Muscle layer of duodenum (tissue), 2 donors: ENCODE measurements at regions not wholly inside any gene's neighbourhood (a gene's known extent, or its start where the extent isn't known, plus 50 kb on each side); places are given as distances from the start of the nearest gene placed in this dataset.
A peak's percentile ranks its signal among the peaks of the same experiment; 100 is the strongest.

Source experiments
- H3K27ac ChIP-seq: one replicate; pipeline ENCODE4 v1.7.0; 2013; ENCODE audit warnings: mild to moderate bottlenecking, low read length
- H3K27me3 ChIP-seq: one replicate; pipeline ENCODE4 v1.7.0; 2013; ENCODE audit warnings: low read depth, mild to moderate bottlenecking, control low read depth, low read length
- H3K36me3 ChIP-seq, 2 donors: one replicate each; pipeline ENCODE4 v1.7.0; 2013; ENCODE audit warnings: low read length in 2 of 2, control low read depth in 1 of 2, mild to moderate bottlenecking in 1 of 2; ENCODE audit not compliant: insufficient read depth in 2 of 2, control insufficient read depth in 1 of 2
- H3K4me1 ChIP-seq, 2 donors: one replicate each; pipeline ENCODE4 v1.7.0; 2013; ENCODE audit warnings: low read length in 2 of 2, mild to moderate bottlenecking in 2 of 2, control low read depth in 1 of 2, moderate library complexity in 1 of 2; ENCODE audit not compliant: insufficient read depth in 2 of 2, control insufficient read depth in 1 of 2
- H3K4me3 ChIP-seq, 2 donors: one replicate each; pipeline ENCODE4 v1.7.0; 2013; ENCODE audit warnings: low read length in 2 of 2, low read depth in 1 of 2, mild to moderate bottlenecking in 1 of 2
- H3K9me3 ChIP-seq, 2 donors: one replicate each; pipeline ENCODE4 v1.7.0; 2013; ENCODE audit warnings: low read length in 2 of 2, control low read depth in 1 of 2, mild to moderate bottlenecking in 1 of 2; ENCODE audit not compliant: control insufficient read depth in 1 of 2
- donor health status: healthy.

GRCh38 chr9:89991204-89991790, 386.5 kb downstream of the GADD45G start:
- Histone ChIP-seq H3K4me3 (no peak overlapping the region), H3K4me1 (peaks cover 10 to 15% of the 10 kb centered on the region in 2 donors), H3K36me3 (no peaks in the 10 kb centered on the region), H3K27me3 (no peaks in the 10 kb centered on the region), H3K9me3 (no peaks in the 10 kb centered on the region), H3K27ac (no peak overlapping the region)

GRCh38 chr9:89992326-89993198, 387.8 kb downstream of the GADD45G start:
- Histone ChIP-seq H3K9me3 (no peaks in the 10 kb centered on the region), H3K4me1 (peaks cover 10 to 15% of the 10 kb centered on the region in 2 donors), H3K27me3 (no peaks in the 10 kb centered on the region), H3K4me3 (no peak overlapping the region), H3K27ac (no peak overlapping the region), H3K36me3 (no peaks in the 10 kb centered on the region)

GRCh38 chr9:89993678-89994630, 389.1 kb downstream of the GADD45G start:
- H3K36me3 ChIP-seq = no peaks in the 10 kb centered on the region
- no peak overlapping the region for H3K27ac ChIP-seq

GRCh38 chr9:89994988-89995613, 390.3 kb downstream of the GADD45G start:
- Histone ChIP-seq H3K27me3 (no peaks in the 10 kb centered on the region), H3K4me3 (no peak overlapping the region), H3K4me1 (peaks cover 16 to 25% of the 10 kb centered on the region in 2 donors), H3K9me3 (no peaks in the 10 kb centered on the region), H3K36me3 (no peaks in the 10 kb centered on the region), H3K27ac (no peak overlapping the region)

More at GRCh38 chr9:89993678-89994630, 389.1 kb downstream of the GADD45G start:
- Histone ChIP-seq H3K4me1 (peaks cover 10 to 15% of the 10 kb centered on the region in 2 donors), H3K9me3 (no peaks in the 10 kb centered on the region), H3K27me3 (no peaks in the 10 kb centered on the region), H3K4me3 (no peak overlapping the region)

GRCh38 chr9:89996116-89996515, 391.3 kb downstream of the GADD45G start:
- Histone ChIP-seq H3K27ac (no peak overlapping the region), H3K27me3 (no peaks in the 10 kb centered on the region), H3K36me3 (no peaks in the 10 kb centered on the region), H3K4me3 (no peak overlapping the region), H3K4me1 (peaks cover 26 to 36% of the 10 kb centered on the region in 2 donors), H3K9me3 (no peaks in the 10 kb centered on the region)

- peaks cover 26 to 40% of the 10 kb centered on the region in 2 donors for H3K4me1 ChIP-seq
These were observed 392.0 kb downstream of the GADD45G start for GRCh38 chr9:89996773-89997172.

GRCh38 chr9:89998633-89999032, 393.8 kb downstream of the GADD45G start:
- Histone ChIP-seq H3K4me1 (peaks cover 28 to 57% of the 10 kb centered on the region in 2 donors), H3K4me3 (no peak overlapping the region), H3K9me3 (no peaks in the 10 kb centered on the region), H3K36me3 (no peaks in the 10 kb centered on the region), H3K27ac (no peak overlapping the region), H3K27me3 (no peaks in the 10 kb centered on the region)

More at GRCh38 chr9:89996773-89997172, 392.0 kb downstream of the GADD45G start:
- Histone ChIP-seq H3K36me3 (no peaks in the 10 kb centered on the region), H3K4me3 (no peak overlapping the region), H3K9me3 (no peaks in the 10 kb centered on the region), H3K27me3 (no peaks in the 10 kb centered on the region), H3K27ac (no peak overlapping the region)

GRCh38 chr9:89999176-89999533, 394.3 kb downstream of the GADD45G start:
- peaks cover 24 to 57% of the 10 kb centered on the region in 2 donors for H3K4me1 ChIP-seq

GRCh38 chr9:89999534-90000370, 394.9 kb downstream of the GADD45G start:
- H3K4me1 ChIP-seq = peaks cover 21 to 52% of the 10 kb centered on the region in 2 donors
- H3K9me3 ChIP-seq = no peaks in the 10 kb centered on the region
- H3K27ac ChIP-seq = peak overlapping the region; percentile 91
- H3K36me3 ChIP-seq = no peaks in the 10 kb centered on the region
- peak overlapping the region; percentile 36 to 37 for H3K4me3 ChIP-seq
- H3K27me3 ChIP-seq = no peaks in the 10 kb centered on the region

More at GRCh38 chr9:89999176-89999533, 394.3 kb downstream of the GADD45G start:
- H3K27ac ChIP-seq = peak overlapping the region; percentile 91
- peak overlapping the region in 1 of 2 donors; percentile 37 for H3K4me3 ChIP-seq
- no peaks in the 10 kb centered on the region for H3K27me3 ChIP-seq
- no peaks in the 10 kb centered on the region for H3K9me3 ChIP-seq
- no peaks in the 10 kb centered on the region for H3K36me3 ChIP-seq

GRCh38 chr9:90000925-90001324, 396.1 kb downstream of the GADD45G start:
- Histone ChIP-seq H3K36me3 (no peaks in the 10 kb centered on the region), H3K4me3 (no peak overlapping the region), H3K27me3 (no peaks in the 10 kb centered on the region), H3K9me3 (no peaks in the 10 kb centered on the region), H3K27ac (peak overlapping the region; percentile 91), H3K4me1 (peaks cover 21 to 49% of the 10 kb centered on the region in 2 donors)
